ENCODE measurements at regions not wholly inside any gene's neighbourhood (a gene's known extent, or its start where the extent isn't known, plus 50 kb on each side); places are given as distances from the start of the nearest gene placed in this dataset.

- TF ChIP-seq RFX5 (IDR thresholded peaks at IDR 0.05; ENCODE audit: low read depth, low read length) (no peak), MAFK (IDR thresholded peaks at IDR 0.05; ENCODE audit: low read depth, low read length) (no peak), CTCF (conservative IDR thresholded peaks at IDR 0.05; ENCODE audit: low read depth, low read length) (no peak), RCOR1 (IDR thresholded peaks at IDR 0.05; ENCODE audit: insufficient replicate concordance, low read length) (no peak), SMC3 (IDR thresholded peaks at IDR 0.05; ENCODE audit: low read depth, low read length) (no peak), FOS (IDR thresholded peaks at IDR 0.05; ENCODE audit: low read depth, low read length) (no peak), USF2 (IDR thresholded peaks at IDR 0.05; ENCODE audit: low read depth, low read length) (no peak), POLR2A (IDR thresholded peaks at IDR 0.05; ENCODE audit: low read depth, low read length) (no peak), MXI1 (IDR thresholded peaks at IDR 0.05; ENCODE audit: borderline replicate concordance, low read depth, low read length) (no peak), MAZ (IDR thresholded peaks at IDR 0.05; ENCODE audit: borderline replicate concordance, low read depth, low read length) (no peak), CHD1 (IDR thresholded peaks at IDR 0.05; ENCODE audit: low read depth, low read length) (no peak), RAD21 (IDR thresholded peaks at IDR 0.05; ENCODE audit: low read length) (no peak), CEBPB (IDR thresholded peaks at IDR 0.05; ENCODE audit: low read depth, low read length) (no peak), NFE2L2 (IDR thresholded peaks at IDR 0.05; ENCODE audit: low read depth, low read length) (no peak), BHLHE40 (IDR thresholded peaks at IDR 0.05; ENCODE audit: low read depth, low read length) (no peak)
- no peak overlapping the region for H3K23ac ChIP-seq (ENCODE audit: low read depth, low read length)
- H2BK20ac ChIP-seq (ENCODE audit: low read depth, low read length), result no peak overlapping the region
- H2BK5ac ChIP-seq (ENCODE audit: low read depth, low read length, poor library complexity, severe bottlenecking), result no peak overlapping the region
- no peak overlapping the region for H2BK120ac ChIP-seq (ENCODE audit: low read depth, low read length)
- no CpG with 5 or more reads among the region's 2 CpGs for WGBS, 2 experiments (ENCODE audit: extremely low coverage in 2 of 2, insufficient read length in 1 of 2)
- H3K4me1 ChIP-seq (ENCODE audit: control insufficient read depth, insufficient read depth, low read length), result no peaks in the 10 kb centered on the region
- 0 out of 2 replicates have a peak, but pooled peaks cover 2% of the 10 kb centered on the region for H3K9me3 ChIP-seq (ENCODE audit: control insufficient read depth, insufficient read depth, low read length)
- dilution Hi-C loops (cut with HindIII; ENCODE audit: low sequenced_read_pairs, unreplicated experiment), result no loop called here
- BruUV-seq (replicated peaks), result no TSS peak
- no peak overlapping the region for H3K56ac ChIP-seq (ENCODE audit: extremely low read depth, insufficient read depth, low read length)
- H2AK9ac ChIP-seq (replicated peaks; ENCODE audit: low read depth, low read length, poor library complexity), result no peak overlapping the region
- H3K27ac ChIP-seq (ENCODE audit: insufficient read depth, low read length), result no peak overlapping the region
- ATAC-seq (ENCODE audit: low read depth), result no peak
- no peak for DNase-seq
- H4K8ac ChIP-seq (ENCODE audit: low read depth in 2 of 2, low read length in 2 of 2), result no peak overlapping the region
- intact Hi-C loops (cut with micrococcal nuclease), result no loop called here
- no peaks in the 10 kb centered on the region for H4K20me1 ChIP-seq (ENCODE audit: insufficient read depth, low read length)
- H3K36me3 ChIP-seq (ENCODE audit: control insufficient read depth, insufficient read depth, low read length), result no peaks in the 10 kb centered on the region
- no peaks in the 10 kb centered on the region for H3K79me1 ChIP-seq (ENCODE audit: low read depth in 1 of 2, low read length in 2 of 2)
- no peaks in the 10 kb centered on the region for H3K9me1 ChIP-seq (ENCODE audit: insufficient read depth, low read length)
- H3K9ac ChIP-seq (ENCODE audit: low read depth, low read length), result no peak overlapping the region
- no peak overlapping the region for H2AFZ ChIP-seq (replicated peaks; ENCODE audit: low read length, poor library complexity)
- no peaks in the 10 kb centered on the region for H3K27me3 ChIP-seq (ENCODE audit: control insufficient read depth, insufficient read depth, low read length)
- H4K91ac ChIP-seq (ENCODE audit: insufficient read depth, low read depth, low read length), result no peak overlapping the region
- no peak overlapping the region for H2AK5ac ChIP-seq (ENCODE audit: low read depth, low read length)
- no peak overlapping the region for H2BK15ac ChIP-seq (ENCODE audit: low read depth, low read length)
- in situ Hi-C loops (cut with MboI; ENCODE audit: low sequenced_read_pairs), result no loop called here
- no peak overlapping the region for H4K5ac ChIP-seq (ENCODE audit: low read depth, low read length)
- no peak overlapping the region for H3K14ac ChIP-seq (replicated peaks; ENCODE audit: low read depth, low read length)
- ChIA-PET POLR2A (ENCODE audit: unreplicated experiment) (no interaction called here), CTCF (no interaction called here)
- H3K4me3 ChIP-seq (ENCODE audit: insufficient read depth, low read depth, low read length), result no peak overlapping the region
- no peak overlapping the region for H3K18ac ChIP-seq (ENCODE audit: low read depth, low read length)
- no peak overlapping the region for H3K4ac ChIP-seq (ENCODE audit: low read depth, low read length)
- H3K4me2 ChIP-seq (ENCODE audit: low read depth, low read length), result no peak overlapping the region
These were observed 640.0 kb upstream of the LRRTM4 start for GRCh38 chr2:78162202-78162601.

All from IMR-90 (cell line).